UCSD-AML1 (cell line): ENCODE measurements at regions not wholly inside any gene's neighbourhood (a gene's known extent, or its start where the extent isn't known, plus 50 kb on each side); places are given as distances from the start of the nearest gene placed in this dataset.
"Not testable (repeated sequence)": the region's sequence is repeated elsewhere in the genome, so short reads cannot be mapped to it uniquely, and the experiment has no call there.

Experiments used
- DNase-seq: peaks from one replicate; lab custom pipeline; 2025; ENCODE audit not compliant: unreplicated experiment; lab: John Stamatoyannopoulos, UW

DNA sequence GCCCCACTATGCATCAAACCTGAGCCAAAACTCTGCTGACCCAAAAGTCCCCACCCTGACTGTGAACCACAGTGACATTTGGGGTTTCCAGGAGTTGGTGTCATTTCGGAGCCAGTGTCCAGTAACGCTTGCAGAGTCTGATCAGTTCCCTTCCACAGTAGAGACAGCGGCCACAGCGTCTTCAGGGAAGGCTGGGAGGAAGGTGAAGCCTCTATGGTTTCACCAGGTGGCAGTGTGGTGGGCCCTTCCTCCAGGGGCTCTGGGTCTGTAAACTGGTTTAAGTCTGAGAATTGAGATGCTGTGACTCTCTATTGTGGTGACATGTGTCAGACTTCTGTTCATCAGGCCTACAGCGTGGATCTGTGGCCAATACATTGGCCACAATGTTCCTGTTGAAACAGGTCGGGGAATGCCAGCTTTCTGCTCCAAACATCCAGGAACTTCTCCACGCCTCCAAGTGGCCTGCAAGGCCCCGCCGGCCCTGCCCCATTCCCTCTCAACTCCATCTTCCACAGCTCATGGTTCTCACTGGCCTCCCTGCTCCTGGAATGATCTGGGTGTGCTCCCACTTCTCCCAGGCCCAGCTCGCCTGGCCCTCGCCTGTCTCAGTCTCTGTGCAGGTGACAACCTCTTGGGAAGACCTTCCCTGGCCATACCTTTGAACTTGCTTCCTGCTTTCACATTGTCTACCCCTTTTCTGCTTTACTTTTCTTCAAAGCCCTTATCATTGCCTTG lies 124.5 kb upstream of the FAM20C start:
- DNase-seq, result no peak

DNA sequence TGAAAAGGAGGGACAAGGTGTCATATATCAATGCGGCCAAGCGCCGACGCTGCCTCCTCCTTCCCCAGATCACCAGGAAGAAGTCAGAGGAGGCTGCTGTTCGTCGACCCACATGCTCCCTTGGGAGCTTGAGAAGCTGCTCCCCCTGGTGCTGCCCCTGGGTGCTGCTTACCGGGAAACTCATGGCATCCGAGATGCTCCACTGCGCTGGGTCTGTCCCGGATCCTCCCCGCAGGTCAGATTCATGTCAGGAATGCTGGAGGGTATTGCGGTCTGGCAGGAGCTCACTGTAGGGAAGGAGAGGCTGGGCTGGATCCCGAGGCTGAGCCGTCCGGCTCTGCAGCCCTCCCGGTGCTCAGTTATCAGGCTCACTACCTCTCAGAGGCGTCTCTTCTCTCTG lies 123.7 kb upstream of the FAM20C start:
- no peak for DNase-seq

DNA sequence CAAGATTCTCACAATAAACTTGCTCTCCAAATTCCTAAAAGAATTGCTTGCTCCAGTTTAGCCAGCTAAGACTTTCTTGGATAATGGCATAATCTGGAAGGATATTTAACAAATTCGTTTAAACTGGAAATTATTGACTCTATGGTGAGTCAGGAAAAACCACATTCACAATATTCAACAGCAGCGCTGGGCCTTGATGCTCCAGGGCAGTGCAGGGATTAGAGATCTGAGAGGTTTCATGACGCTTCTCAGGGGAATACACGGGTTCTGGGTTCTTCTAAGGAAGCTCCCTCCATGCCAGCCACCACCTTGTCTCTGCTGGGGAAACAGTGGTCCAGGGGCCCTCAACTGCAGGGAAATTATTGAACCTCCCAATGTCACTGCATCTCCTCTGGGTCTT lies 123.3 kb upstream of the FAM20C start:
- not testable (repeated sequence) for DNase-seq

DNA sequence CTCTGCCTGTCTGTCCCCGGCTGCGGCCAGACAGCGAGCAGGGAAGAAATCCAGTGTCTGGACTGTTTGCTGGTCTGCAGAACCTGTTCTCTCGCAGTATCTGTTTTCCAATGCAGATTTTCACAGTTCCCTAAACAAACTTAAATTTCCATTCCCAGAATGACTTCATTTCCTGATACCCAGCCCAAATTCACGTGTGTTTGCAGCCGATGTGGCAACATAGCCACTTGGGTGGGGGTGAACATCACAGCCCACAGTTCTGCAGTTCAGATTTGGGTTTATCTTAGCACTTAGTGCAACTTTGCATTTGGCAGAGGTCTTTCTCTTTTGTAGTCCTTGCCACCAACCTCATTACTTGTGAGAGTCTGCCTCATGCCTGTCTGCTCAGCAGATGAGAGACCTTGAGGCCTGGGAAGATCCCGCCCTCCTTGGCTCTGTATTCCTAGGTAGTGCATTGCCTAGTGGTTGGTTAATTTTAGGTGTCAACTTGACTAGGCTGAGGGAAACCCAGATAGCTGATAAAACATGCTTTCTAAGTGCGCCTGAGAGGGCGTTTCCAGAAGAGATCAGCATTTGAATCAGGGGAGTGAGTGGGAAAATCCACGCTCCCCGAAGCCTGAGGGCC lies 122.8 kb upstream of the FAM20C start:
- DNase-seq, result not testable (repeated sequence)

DNA sequence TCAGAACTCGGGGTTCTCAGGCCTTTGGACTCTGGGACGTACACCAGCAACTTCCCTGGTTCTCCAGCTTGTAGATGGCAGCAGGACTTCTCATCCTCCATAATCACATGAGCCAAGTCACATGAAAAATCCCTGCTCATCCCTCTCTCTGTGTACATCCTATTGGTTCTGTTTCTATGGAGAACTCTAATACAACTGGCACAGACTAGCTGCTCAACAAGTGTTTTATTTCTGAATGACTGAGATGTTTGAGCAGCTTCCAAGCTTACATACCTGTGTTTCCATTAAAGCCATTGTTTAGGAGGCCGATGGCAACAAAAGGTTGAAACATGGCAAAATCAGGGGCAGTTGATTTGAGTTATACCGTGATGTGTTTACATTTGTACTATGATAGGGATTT lies 122.2 kb upstream of the FAM20C start:
- DNase-seq, result not testable (repeated sequence)

DNA sequence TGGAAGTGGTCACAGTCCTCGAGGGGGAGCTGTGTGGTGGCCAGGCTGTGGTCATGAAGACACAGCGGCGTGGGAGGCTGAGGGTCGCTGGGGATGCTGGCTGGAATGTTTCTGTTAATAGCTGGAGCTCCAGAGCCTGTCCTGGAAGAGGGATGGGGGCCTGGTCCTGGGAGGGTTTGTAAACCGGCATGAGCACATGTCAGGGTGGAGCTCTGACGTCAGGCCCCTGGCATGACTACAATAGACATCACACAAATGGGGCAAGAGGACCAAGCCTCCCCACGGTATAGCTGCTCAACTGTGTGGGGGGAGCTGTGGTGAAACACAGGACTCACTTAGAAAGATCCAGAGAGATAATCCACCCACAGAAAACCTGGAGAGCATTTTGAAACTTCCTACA lies 121.4 kb upstream of the FAM20C start:
- DNase-seq, result not testable (repeated sequence)

DNA sequence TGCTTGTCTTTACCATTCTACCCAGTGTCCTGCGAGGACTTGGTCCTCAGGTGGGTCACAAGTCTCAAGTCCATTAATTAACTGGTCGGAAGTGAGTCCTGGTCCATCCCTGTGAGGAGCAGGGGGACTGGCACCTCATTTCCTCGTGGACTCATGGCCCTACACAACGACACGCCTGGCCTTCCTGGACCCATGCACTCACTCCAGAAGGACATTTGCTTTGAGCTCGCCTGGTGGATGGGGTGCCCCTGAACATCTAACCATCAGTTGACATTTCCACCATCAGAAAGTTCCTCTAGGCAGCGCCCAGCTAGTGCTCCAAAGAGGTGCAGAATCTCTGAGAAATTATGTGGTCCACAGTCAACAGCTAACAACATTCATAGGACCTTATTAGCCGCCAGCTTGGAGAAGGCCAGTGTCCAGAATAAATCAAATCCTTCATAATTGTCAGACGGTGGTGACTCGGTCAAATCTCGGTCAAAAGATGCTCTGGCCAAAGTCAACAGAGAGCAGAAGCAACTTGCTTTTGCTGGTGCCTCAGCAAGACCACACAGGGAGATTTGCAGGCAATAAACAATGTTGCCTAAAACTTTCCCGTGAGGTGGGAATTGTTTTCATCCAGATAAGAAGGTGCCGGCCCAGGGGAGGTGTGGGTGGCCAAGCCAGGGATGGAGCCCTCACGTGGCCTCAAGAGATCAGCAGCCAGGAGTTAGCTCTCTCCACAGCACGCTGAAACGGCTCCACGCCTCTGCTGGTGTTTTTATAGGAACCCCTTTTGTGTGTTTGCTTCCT lies 119.9 kb upstream of the FAM20C start:
- not testable (repeated sequence) for DNase-seq

DNA sequence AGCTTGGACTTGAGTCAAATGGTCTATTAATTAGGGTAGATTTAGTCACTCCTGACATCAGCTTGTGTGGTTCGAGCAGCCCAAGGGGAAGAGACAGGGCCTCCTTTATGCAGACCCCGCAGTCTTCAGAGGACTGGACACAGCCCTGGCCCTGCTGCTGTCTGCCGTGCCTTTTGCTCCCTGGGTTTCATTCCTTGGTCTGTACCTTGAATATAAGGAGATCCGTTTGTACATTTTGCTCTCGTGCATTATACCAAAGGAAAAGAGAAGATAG lies 119.4 kb upstream of the FAM20C start:
- not testable (repeated sequence) for DNase-seq

DNA sequence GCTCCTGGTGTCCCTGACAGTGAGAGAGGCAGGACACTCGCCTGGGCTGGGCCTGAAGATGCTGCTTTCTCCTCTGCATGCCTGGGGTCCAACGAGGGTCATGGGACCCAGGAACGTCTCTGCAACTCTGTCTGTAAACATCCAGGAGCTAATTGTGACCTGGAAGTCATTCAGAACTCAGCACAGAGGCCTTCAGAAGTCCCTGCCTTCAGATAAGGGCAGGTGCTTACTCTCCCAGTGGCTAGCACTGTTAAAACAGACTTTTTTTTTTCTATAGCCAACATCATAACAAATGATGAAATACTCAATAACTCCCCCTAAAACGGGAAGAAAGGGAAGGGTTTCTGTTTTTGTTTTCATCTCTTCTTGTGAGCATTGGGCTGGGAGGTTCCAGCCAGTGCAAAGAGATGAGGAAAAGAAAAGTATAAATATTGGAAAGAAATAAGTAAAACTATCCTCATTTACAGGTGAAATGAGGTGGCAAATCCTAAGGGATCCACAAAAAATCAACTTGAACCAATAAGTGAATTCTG lies 118.3 kb upstream of the FAM20C start:
- DNase-seq, result not testable (repeated sequence)

DNA sequence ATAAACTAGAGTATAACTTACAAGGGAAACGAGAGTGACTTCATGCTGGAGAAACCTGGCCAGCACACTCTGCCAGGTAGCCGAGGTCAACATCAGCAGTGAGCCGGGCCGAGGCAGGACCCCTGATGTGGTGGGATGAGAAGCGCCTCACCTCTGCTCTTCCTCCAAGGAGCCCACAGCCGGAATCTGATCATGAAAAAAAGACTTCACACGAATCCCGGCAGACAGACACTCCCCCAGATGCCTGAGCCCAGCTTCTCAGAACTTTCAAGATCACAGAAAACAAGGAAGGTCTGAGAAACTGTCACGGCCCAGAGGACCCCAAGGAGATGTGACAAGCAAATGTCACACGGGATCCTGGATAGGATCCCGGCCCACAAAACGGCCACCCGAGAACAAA lies 116.9 kb upstream of the FAM20C start:
- not testable (repeated sequence) for DNase-seq

DNA sequence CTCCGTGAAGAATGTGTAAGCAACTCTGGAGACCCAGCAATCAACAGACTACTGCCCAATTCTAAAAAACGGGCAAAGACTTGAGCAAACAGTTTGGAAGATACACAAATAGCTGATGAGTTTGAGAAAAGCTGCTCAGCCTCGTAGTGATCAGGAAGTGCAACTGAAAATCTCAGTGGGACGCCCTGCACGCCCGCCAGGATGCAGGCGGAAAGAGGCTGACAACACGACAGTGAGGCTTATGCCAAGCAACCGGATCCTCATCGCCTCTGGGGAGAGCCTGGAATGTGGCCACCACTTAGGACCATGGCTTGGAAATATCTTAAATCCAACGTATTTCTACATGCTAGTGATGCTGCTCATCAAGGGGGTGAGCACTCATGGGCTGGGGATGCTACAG lies 116.2 kb upstream of the FAM20C start:
- DNase-seq, result not testable (repeated sequence)

DNA sequence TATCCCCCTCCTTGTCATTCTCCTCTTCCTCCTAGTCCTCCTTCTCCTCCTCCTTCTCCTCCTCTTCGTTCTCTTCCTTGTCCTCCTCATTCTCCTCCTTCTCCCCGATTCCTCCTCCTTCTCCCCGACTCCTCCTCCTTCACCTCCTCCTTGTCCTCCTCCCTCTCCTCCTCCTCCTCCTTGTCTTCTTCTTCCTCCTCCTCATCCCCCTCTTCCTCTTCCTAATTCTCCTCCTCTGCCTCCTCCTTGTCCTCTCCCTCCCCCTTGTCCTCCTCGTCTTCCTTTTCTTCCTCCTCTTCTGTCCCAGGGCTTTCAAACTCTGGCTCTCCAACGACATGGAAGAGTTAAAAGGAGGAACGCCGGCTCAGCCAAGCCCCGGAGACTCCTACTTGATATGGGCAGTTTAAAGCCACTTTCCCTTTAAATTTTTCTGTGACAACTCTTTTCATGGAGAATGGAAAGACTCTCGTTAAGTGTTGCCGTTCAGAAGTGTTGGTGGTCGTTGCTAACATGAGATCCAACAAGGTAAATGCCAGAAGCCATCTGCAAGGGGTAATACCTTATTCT lies 115.5 kb upstream of the FAM20C start:
- DNase-seq, result not testable (repeated sequence)

DNA sequence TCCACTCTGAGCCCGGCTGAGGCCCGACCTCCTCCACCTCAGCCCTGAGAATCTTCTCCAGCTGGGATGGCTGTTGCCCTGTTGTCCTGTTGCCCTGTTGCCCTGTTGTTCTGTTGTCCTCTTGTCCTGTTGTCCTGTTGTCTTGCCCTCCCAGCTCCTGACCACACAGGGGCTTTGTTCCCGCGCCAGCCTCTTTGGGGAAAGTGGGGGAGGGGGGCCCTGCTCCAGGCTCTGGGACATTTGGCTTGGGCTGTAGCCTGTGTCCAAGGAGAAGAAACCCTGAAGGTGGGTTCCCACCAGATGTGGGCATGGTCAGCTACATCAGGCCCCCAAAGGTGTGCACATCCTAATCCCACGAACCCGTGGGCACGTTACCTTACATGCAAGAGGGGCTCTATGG lies 113.5 kb upstream of the FAM20C start:
- not testable (repeated sequence) for DNase-seq

DNA sequence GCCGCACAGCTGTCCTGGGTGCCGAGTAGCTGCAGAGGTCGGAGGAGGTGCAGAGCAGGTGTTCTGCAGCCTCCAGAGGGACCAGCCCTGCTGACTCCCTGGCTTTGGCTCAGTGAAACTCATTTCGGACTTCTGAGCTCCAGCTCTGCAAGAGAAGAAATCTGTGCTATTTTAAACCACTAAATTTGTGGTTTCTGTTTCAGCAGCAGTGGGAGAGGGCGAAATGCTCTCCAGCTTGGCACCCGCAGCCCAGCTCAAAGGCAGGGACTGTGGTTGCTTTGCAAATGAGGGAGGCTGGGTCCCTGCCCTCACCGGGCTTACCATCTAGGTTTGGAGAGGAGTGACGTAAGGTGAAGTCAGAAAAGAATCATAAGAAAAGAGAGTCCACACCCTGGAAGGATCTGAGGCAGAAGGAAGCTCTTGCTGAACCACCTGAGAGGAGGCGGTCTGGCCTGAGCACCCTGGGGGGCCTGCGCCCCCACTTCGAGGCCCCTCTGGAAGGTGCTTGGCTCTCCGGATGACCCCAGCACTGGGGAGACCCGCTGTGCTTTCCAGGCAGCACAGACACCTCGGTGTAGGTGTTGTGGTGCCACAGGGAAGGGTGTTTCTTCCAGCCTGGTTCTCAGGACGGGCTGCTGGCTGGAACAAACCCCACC lies 112.8 kb upstream of the FAM20C start:
- not testable (repeated sequence) for DNase-seq

DNA sequence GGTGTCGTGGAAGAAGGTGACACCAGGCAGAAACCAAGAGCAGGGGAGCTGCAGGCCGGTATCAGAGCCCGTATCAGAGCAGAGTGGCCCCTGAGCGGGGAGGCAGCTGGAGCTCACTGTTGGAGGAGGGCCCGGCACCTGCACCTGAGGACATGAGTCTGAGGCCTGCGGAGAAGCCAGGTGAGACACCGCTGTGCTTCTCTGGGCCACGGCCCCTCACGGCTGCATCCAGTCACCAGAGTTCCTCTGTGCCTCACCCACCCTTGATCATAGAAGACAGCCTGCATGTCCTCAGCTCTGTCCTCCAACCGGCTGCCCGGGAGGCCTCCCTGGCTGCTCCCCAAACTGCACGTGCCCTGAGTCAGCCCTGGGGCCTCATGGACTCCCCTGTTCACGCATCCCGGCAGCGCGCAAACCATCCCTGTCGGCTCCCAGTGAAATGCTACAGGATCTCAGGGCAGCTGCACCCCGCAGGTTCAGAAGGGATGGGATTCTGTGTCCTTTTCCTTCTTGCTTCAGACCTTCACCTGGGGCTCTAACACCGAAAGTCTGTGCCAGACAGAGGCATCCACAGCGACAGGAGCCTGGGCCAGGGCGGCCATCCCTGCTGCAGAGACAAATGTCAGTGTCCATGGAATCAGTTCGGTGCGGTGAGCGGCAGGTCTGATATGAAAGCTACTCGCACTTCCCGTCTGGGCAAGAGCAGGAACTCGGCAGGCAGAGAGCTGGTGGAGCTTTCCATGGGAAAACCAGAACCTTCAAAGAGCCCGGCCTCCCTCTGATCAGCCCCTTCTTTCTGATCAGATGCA lies 111.9 kb upstream of the FAM20C start:
- DNase-seq, result no peak

DNA sequence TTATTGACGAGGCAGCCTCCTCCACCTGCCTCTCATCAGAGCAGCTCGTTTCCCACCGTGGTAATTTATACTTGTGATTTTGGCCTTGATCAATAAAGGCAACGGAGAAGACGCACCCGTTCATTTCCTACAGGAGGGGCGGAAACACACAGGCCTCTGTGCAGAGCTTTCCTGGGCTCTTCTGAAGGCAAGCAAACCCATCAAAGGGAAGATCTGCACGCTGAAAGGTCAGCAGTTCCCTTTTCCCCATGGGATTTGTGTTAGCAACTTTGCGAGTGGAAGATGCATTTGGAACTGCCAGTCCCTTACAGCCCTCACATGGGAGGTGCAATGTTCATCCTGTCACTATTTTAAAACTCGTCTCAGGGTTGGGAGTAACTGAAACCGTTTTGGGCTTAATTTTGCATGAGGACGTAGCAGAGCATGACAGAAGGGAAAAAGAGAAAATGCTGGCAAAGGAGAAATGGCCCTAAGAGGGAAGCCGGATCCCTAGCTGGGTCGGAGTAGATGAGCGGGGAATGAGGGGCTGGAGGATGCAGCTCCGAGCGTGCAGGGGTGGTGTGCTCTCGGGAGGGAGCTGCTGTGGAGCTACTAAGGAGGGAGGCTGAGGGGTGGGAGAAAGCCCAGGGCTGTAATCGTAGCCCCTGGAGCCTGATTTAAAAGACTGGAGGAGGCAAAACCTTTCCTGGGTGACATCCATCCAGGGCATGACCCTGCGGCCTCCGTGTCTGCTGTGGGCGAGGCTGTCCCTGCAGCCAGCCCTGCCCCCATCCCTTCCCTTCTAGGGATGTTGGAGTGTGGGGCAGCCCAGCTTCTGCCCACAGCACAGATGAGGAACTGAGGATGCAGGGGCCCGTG lies 111.1 kb upstream of the FAM20C start:
- DNase-seq, result no peak

DNA sequence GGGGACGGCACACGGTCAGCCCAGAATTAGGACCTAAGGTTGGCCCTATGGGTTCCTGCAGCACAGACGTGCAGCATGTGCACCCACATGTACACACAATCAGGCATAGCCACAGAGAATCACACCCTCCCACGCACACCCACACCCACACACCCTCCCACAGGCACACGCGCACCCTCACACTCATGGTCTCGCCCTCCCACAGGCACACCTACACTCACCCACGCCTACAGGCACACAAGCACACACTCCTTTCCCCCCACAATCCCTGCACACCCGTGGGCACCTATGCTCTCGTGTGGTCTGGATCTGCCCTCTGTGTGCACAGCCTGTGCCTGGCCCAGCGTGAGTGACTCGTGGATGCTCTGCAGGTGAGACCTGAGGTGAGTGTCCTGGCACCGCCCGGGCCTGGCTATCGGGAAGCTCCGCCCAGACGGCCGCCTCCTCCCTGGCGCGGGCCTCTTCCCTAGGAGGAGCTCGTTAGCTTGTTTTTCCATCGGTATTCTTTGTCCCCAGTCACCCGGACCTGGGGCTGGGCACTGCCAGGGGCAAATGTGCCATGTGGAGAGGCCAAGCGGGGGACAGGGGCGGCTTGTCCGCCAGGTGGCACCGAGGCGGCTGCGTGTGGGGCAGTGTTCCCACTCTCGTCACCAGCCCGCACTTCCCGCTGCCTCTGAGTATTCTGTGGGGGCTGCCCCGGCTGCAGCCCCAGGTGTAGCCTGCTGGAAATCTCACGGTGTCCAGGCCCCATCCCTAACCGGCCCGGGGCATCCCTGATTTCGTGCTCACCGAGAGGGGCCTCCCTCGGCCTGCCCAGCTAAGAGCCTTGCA lies 110.2 kb upstream of the FAM20C start:
- DNase-seq, result no peak

DNA sequence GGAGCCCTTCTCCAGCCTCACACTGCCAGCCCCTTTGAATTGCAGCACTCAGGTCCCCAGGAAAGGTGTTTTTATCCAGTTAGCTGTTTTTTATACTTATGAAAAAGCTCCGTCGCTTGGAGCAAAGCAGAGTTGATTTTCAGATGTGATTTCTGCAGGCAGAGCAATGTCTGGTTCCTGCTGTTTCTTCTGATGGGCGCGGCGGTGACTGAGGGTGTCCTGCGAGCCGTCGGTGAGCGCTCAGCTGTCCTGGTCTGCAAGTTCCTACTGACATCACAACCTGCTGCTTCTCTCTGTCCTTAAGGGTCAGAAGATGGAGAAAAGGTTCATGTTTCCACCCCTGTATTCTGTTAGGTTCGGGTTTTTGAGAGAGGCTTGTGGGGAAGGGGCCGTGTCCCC lies 109.6 kb upstream of the FAM20C start:
- DNase-seq, result no peak
